Calu3 (cell line): ENCODE measurements at regions not wholly inside any gene's neighbourhood (a gene's known extent, or its start where the extent isn't known, plus 50 kb on each side); places are given as distances from the start of the nearest gene placed in this dataset.

Experiments
- BruUV-seq: library from RNA; stranded (reverse); fragments of 400-500 nt; replicated peaks from 2 replicates; lab custom pipeline; 2021; lab: Mats Ljungman, UMichigan
- CTCF ChIA-PET: fragments of 300-600 bp; sonication (Branson Sonifier 250); formaldehyde crosslinking; loops from one replicate; lab custom pipeline; 2022; ENCODE audit warnings: antibody characterized with exemption; lab: Charles Lee
- DNase-seq: peaks from one replicate; pipeline ENCODE4 v3.0.0; 2022
- H3K27ac Mint-ChIP-seq: one replicate; pipeline ENCODE4 v1.8.0; 2022; ENCODE audit warnings: mixed read lengths; ENCODE audit not compliant: unreplicated experiment
- H3K27me3 Mint-ChIP-seq: one replicate; pipeline ENCODE4 v1.8.0; 2022; ENCODE audit warnings: mixed read lengths; ENCODE audit not compliant: unreplicated experiment
- H3K36me3 Mint-ChIP-seq: one replicate; pipeline ENCODE4 v1.8.0; 2022; ENCODE audit warnings: mild to moderate bottlenecking, moderate library complexity, mixed read lengths; ENCODE audit not compliant: insufficient read depth, unreplicated experiment
- H3K4me1 Mint-ChIP-seq: one replicate; pipeline ENCODE4 v1.8.0; 2022; ENCODE audit warnings: mild to moderate bottlenecking, low read depth, mixed read lengths; ENCODE audit not compliant: unreplicated experiment
- H3K4me3 Mint-ChIP-seq: one replicate; pipeline ENCODE4 v1.8.0; 2022; ENCODE audit warnings: mild to moderate bottlenecking, low read depth, moderate library complexity, mixed read lengths; ENCODE audit not compliant: unreplicated experiment
- H3K9me3 Mint-ChIP-seq: one replicate; pipeline ENCODE4 v1.8.0; 2022; ENCODE audit warnings: low read depth, mixed read lengths; ENCODE audit not compliant: unreplicated experiment
- CTCF ChIP-seq: fragments of 200-600 bp; IDR thresholded peaks from one replicate; pipeline ENCODE4 v1.8.0; 2022; ENCODE audit warnings: antibody characterized with exemption; ENCODE audit not compliant: unreplicated experiment
- intact Hi-C: fragments of 100-400 bp; cut with micrococcal nuclease; formaldehyde crosslinking; loops from one replicate; pipeline ENCODE4 v1.10.0; 2022; ENCODE audit not compliant: unreplicated experiment

- BruUV-seq, result no TSS peak
- Mint-ChIP-seq H3K27me3 (no peaks in the 10 kb centered on the region), H3K36me3 (no peaks in the 10 kb centered on the region), H3K4me3 (no peak overlapping the region), H3K4me1 (no peaks in the 10 kb centered on the region), H3K9me3 (peaks cover 4% of the 10 kb centered on the region), H3K27ac (no peak overlapping the region)
- no peak for TF ChIP-seq CTCF
- CTCF ChIA-PET, result interaction anchor here (0.5 kb wide), 1 partner anchor 382 kb away, joined by 4 read pairs; no protein-coding TSS in a partner anchor
- intact Hi-C loops, result no loop called here
- no peak for DNase-seq
Observed at GRCh38 chr22:49517211-49517610, 310.5 kb downstream of the BRD1 start.

DNA sequence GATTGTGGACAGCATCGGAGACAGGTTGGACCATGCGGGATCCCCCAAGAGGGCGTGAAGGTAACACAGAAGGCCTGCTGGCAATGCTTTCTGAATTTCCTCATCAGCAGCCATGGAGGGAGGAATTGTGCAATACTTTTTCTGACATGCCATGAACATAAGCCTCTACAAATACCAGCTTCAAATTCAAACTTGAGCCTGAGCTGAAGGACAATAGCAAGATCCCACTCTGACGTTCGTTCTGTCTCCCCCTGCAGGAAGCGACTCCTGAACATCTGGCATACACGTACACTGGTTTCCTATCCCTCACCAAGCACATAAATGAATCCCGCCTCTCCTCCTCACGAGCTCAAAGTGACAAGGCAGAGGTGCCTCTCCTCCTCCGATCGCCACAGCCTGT is 312.2 kb downstream of the BRD1 start:
- intact Hi-C loops, result no loop called here

GRCh38 chr22:49514641-49515040 is 313.0 kb downstream of the BRD1 start:
- Mint-ChIP-seq H3K27me3 (no peaks in the 10 kb centered on the region), H3K9me3 (peaks cover 8% of the 10 kb centered on the region), H3K36me3 (peaks cover 5% of the 10 kb centered on the region), H3K4me3 (no peak overlapping the region), H3K4me1 (no peaks in the 10 kb centered on the region), H3K27ac (no peak overlapping the region)
- no peak for DNase-seq
- CTCF ChIA-PET, result no interaction called here
- no TSS peak for BruUV-seq
- TF ChIP-seq CTCF, result no peak
- intact Hi-C loops, result no loop called here

More for the DNA sequence above, 312.2 kb downstream of the BRD1 start:
- Mint-ChIP-seq H3K9me3 (peaks cover 7% of the 10 kb centered on the region), H3K27ac (no peak overlapping the region), H3K4me3 (no peak overlapping the region), H3K27me3 (no peaks in the 10 kb centered on the region), H3K36me3 (peaks cover 5% of the 10 kb centered on the region), H3K4me1 (no peaks in the 10 kb centered on the region)
- no peak for DNase-seq
- CTCF ChIA-PET, result no interaction called here
- no TSS peak for BruUV-seq
- TF ChIP-seq CTCF, result no peak

GRCh38 chr22:49514211-49514610 is 313.5 kb downstream of the BRD1 start:
- CTCF ChIA-PET, result no interaction called here

More at GRCh38 chr22:49514211-49514610, 313.5 kb downstream of the BRD1 start:
- no peaks in the 10 kb centered on the region for H3K27me3 Mint-ChIP-seq
- H3K9me3 Mint-ChIP-seq, result peaks cover 10% of the 10 kb centered on the region
- peaks cover 5% of the 10 kb centered on the region for H3K36me3 Mint-ChIP-seq
- intact Hi-C loops, result no loop called here
- H3K4me1 Mint-ChIP-seq, result no peaks in the 10 kb centered on the region
- no peak for DNase-seq
- TF ChIP-seq CTCF, result no peak
- H3K4me3 Mint-ChIP-seq, result no peak overlapping the region
- no peak overlapping the region for H3K27ac Mint-ChIP-seq
- BruUV-seq, result no TSS peak
